HL-60 (cell line): ENCODE measurements at regions not wholly inside any gene's neighbourhood (a gene's known extent, or its start where the extent isn't known, plus 50 kb on each side); places are given as distances from the start of the nearest gene placed in this dataset.

Source experiments
- CTCF ChIP-seq: IDR thresholded peaks from one replicate; pipeline ENCODE4 v1.5.1; 2011; ENCODE audit warnings: low read length, control low read depth, inconsistent platforms; ENCODE audit not compliant: insufficient read depth
- SPI1 ChIP-seq: IDR thresholded peaks from 2 replicates; pipeline ENCODE4 v1.6.1; 2012; ENCODE audit warnings: low read depth, mild to moderate bottlenecking, borderline replicate concordance

DNA sequence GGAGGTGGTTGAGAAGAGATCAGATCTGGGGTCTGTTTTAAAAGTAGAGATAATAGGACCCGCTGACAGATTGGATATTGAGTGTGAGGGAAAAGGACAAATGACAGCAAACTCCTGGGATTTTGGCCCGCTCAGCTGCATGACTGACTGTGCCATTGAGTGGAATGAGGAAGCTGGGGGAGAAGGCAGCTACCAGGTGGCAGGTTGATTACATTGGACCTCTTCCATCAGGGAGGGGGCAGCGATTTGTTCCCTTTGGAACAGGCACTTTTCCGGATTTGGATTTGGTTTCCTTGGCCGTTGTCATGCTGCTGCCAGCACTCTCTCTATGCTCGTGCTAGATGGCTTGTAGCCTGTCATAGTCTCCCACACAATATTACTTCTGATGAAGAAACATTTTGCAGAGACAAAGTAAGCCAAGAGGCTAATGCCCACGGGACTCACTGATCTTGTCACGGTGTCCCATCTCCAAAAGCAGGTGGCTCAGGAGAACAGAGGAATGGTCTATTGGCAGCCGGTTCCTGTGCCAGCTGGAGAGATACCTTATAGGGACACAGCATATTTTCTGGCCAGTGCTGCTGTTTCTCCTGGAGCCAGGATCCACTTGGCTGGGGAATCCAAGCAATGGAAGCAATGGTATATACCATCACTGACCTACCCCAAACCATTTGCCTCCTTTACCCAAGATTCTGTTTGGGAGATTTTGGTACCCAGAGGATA lies 69.1 kb upstream of the WAC start:
- no peak for TF ChIP-seq CTCF
- peak; percentile 5; the same call in 1 of the 2 replicates for TF ChIP-seq SPI1
